SK-MEL-5 (cell line): ENCODE measurements at regions not wholly inside any gene's neighbourhood (a gene's known extent, or its start where the extent isn't known, plus 50 kb on each side); places are given as distances from the start of the nearest gene placed in this dataset.

Source experiments
- DNase-seq: peaks from one replicate; pipeline ENCODE4 v3.0.0-alpha.2; 2016; ENCODE audit warnings: low read depth, low spot score
- in situ Hi-C: cut with HindIII; loops from 2 replicates; pipeline ENCODE4 v1.10.0; 2016; ENCODE audit warnings: low sequenced_read_pairs, high pct_unique_total_duplicates, low pct_unique_long_range_greater_than_20kb

GRCh38 chr9:113646946-113647914, 183.7 kb downstream of the RGS3 start:
- DNase-seq, result no peak
- in situ Hi-C loops, result no loop called here

- in situ Hi-C loops, result no loop called here
- DNase-seq, result no peak
Observed at GRCh38 chr9:113648048-113648447, 184.5 kb downstream of the RGS3 start.

DNA sequence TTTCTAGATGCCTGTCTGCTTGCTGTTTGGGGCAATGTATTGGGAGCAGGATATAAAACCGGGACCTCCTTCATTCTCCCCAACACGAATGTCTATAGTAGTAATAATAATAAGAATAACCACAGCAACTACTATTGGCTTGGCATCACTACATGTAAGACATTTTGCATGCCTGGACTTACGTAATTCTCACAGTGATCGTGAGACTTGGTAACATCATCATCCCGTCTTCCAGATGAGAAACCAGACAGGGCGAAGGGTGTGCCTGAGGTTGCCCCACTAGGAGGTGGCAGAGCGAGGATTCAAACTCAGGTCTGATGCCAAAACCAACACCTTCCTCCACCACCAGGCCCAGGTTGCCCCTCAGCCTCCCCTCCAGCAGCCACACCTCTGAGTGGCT, 185.1 kb downstream of the RGS3 start:
- no peak for DNase-seq
- in situ Hi-C loops, result no loop called here

- in situ Hi-C loops, result no loop called here
- DNase-seq, result no peak
Observed at GRCh38 chr9:113649054-113649453, 185.5 kb downstream of the RGS3 start.

DNA sequence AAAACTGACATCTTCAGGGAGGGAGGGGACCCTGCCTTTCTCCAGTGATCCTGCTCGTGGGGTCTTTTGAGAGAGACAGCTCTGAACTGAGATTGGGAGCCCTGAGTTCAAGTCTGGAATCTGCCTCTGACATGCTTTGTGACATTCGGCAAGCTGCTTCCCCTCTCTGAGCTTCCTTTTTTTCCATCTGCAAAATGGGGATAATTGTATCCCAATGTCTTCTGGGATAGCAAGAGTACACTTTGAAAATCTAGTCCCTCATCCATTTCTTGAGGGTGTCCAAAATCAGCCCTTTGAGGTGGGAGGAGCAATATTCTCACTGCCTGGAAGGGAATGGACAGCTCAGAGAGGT, 186.3 kb downstream of the RGS3 start:
- no peak for DNase-seq
- in situ Hi-C loops, result no loop called here

- in situ Hi-C loops, result no loop called here
- no peak for DNase-seq
Observed at GRCh38 chr9:113650207-113651131, 186.9 kb downstream of the RGS3 start.

- DNase-seq, result no peak
- in situ Hi-C loops, result no loop called here
Observed at GRCh38 chr9:113651896-113652295, 188.4 kb downstream of the RGS3 start.

- no peak for DNase-seq
- in situ Hi-C loops, result no loop called here
Observed at GRCh38 chr9:113652355-113653152, 189.0 kb downstream of the RGS3 start.

- no peak for DNase-seq
- in situ Hi-C loops, result no loop called here
Observed at GRCh38 chr9:113653746-113654604, 190.4 kb downstream of the RGS3 start.

- DNase-seq, result no peak
- in situ Hi-C loops, result no loop called here
Observed at GRCh38 chr9:113654605-113655428, 191.3 kb downstream of the RGS3 start.

DNA sequence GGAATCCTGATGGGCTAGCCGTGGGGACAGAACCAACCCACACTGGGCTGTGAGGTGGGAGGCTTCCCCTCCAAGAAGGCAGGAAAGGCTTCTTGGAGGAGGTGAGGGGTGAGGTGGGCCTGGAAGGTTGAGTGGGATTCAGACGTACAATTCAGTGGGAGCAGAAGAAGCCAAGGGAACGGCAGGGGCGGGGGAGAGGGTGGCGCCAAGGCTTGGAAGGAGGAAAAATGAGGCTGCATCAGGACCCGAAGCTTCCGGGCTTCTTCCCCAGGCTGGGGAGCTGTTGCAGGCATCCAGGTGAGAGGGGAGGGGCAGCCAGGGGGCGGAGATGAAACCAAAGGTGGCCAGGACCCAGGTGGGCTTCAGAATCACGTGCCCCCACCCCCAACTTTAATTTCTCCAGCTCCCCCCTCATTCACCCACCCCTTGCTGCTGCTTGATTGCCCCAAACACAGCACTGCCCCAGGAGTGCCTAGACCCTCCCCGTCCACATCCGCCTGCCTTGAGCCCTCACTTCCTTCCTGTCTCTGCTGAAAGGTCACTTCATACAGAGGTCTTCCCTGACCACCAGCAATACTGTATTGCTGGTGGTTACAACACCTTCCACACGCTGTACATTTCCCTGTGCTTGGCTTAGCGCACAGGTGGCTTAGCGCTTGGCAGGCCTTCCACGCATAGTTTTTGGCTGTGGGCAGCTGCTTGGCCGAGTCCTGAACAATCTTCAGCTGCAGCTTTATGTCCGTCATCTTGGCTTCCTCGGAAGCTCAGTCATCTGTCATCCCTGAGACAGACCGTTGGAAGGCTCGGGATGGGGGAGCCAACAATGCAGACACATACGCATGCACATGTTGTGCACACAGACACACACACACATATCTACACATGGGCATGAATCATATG, 193.5 kb downstream of the RGS3 start:
- in situ Hi-C loops, result no loop called here

GRCh38 chr9:113657765-113658544, 194.4 kb downstream of the RGS3 start:
- in situ Hi-C loops, result no loop called here

More for the DNA sequence above, 193.5 kb downstream of the RGS3 start:
- DNase-seq, result no peak

DNA sequence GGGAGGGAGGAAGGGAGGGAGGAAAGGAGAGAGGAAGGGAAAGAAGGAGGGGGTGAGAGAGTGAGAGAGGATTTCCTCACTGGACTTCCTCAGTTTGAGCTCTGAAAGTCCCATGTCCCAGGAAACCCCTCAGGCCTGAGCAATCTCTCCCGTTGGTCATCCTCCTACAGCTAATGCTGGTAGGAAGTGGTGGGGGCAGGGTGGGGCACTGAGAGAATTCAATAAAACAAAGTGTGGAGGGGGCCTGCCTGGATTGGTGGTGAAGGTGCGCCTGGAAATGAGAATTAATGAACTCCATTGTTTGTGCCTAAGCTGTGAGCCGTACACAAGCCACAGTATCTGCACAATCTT, 195.0 kb downstream of the RGS3 start:
- DNase-seq, result no peak
- in situ Hi-C loops, result no loop called here

More at GRCh38 chr9:113657765-113658544, 194.4 kb downstream of the RGS3 start:
- DNase-seq, result peak; percentile 86

DNA sequence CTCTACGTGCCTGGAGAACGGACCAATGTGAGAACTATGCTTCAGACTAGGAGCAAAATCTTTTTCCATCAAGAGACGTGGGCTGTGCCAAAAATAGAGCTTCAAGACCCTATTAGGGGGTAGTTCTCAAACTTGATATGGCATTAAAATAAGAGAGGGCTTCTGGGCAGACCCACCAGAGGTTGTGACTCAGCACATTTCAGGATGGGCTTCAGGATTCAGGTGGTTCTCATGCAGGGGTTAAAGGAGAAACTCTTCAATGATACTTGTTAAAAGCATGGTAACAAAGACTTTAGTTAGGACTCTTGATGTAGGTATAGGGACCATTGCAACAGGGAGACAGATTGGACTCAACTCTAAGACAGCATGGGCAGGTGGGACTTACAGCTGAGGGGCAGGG, 195.5 kb downstream of the RGS3 start:
- no peak for DNase-seq
- in situ Hi-C loops, result no loop called here

- DNase-seq, result no peak
- in situ Hi-C loops, result no loop called here
Observed at GRCh38 chr9:113659740-113660139, 196.2 kb downstream of the RGS3 start.
